Epithelial cell of proximal tubule (primary cell): ENCODE measurements at regions not wholly inside any gene's neighbourhood (a gene's known extent, or its start where the extent isn't known, plus 50 kb on each side); places are given as distances from the start of the nearest gene placed in this dataset.

Source experiments
- DNase-seq: peaks from one replicate; pipeline ENCODE4 v3.0.0-alpha.2; 2011; ENCODE audit warnings: low read depth
- H3K4me3 ChIP-seq: 2 replicates; pipeline ENCODE4 v1.5.1; 2011; ENCODE audit warnings: low read depth, mild to moderate bottlenecking, low read length
- CTCF ChIP-seq: conservative IDR thresholded peaks from 2 replicates; pipeline ENCODE4 v1.5.1; 2012; ENCODE audit warnings: low read depth, mild to moderate bottlenecking, low read length

DNA sequence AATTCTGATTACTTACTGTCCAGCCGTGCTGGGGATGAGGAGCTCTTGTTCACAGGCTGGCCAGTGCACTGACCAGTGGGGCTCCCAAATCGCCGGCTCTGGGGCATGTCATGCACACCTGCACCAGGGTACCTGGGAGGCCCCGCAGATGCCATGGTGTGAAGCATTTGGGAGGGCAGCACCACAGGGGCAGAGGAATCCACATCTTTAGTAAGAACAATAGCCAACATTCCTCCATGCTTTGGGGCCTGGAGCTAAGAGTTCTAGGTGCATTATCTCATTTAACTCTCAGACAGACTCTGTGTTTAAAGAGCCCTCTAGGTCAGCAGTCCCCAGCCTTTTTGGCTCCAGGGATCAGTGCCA is 104.2 kb downstream of the ACKR3 start:
- no peak overlapping the region for H3K4me3 ChIP-seq
- no peak for DNase-seq
- no peak for TF ChIP-seq CTCF

DNA sequence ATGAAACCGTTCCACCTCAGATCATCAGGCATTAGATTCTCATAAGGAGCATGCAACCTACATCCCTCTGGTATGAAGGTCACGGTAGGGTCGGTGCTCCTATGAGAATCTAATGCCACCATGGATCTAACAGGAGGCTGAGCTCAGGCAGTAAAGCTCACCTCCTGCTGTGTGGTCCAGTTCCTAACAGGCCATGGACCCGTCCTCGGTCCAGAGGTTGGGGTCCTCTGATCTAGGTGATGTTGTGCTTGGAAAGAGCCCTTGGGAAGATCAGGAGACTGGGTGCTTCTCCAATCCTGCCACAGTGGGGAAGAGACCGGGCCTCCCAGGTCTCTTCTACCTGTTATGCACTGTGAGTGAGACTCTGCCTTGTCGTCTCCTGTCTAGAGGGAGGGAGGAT is 104.6 kb downstream of the ACKR3 start:
- no peak for DNase-seq
- TF ChIP-seq CTCF = no peak
- H3K4me3 ChIP-seq = no peak overlapping the region

- no peak overlapping the region for H3K4me3 ChIP-seq
- no peak for DNase-seq
- TF ChIP-seq CTCF = no peak
These were observed 105.0 kb downstream of the ACKR3 start for GRCh38 chr2:236674646-236675045.

DNA sequence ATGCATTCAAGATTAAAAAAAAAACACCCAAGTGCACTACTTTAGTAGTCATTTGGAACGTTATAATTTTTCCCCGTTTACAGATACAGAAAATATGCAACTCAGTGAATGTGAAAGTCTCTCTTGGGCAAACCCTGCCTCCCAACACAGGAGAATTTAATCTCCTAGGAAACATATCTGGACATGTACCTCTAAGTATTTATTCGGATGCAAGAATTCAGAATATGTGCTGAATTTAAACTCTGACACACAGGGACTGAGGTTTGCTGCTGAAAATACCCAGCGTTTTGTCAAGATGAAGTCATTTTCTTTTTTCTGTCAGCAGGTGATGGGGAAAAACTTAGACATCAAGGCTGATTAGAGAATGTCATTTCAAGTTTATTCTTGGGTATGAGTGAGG is 105.4 kb downstream of the ACKR3 start:
- no peak overlapping the region for H3K4me3 ChIP-seq
- no peak for DNase-seq
- no peak for TF ChIP-seq CTCF

DNA sequence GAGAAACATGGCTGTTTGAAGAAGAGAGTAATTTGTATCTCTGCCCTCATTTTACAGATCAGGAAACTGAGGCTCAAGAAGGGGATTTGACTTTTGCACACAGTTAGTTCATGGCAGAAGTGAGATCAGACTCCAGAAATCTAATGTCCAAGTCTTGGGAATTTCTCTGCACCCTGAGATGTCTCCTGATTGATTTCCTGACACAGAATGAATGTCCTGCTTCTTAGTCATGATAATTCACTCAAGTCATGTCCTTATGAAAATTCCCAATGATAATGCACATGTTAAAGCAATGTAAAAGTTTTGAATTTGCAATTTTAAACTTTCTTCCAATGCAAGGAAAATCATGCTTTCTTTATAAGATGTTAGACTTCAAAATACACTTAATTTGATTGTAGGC is 105.9 kb downstream of the ACKR3 start:
- no peak for TF ChIP-seq CTCF
- no peak overlapping the region for H3K4me3 ChIP-seq
- no peak for DNase-seq

GRCh38 chr2:236676136-236676873 is 106.7 kb downstream of the ACKR3 start:
- no peak overlapping the region for H3K4me3 ChIP-seq
- no peak for DNase-seq
- TF ChIP-seq CTCF = no peak

GRCh38 chr2:236677368-236677767 is 107.7 kb downstream of the ACKR3 start:
- H3K4me3 ChIP-seq = no peak overlapping the region
- TF ChIP-seq CTCF = no peak
- DNase-seq = no peak
